HEK293T (cell line): ENCODE measurements at regions not wholly inside any gene's neighbourhood (a gene's known extent, or its start where the extent isn't known, plus 50 kb on each side); places are given as distances from the start of the nearest gene placed in this dataset.

Source experiments
- TARDBP ChIP-seq: fragments of 450-650 bp; IDR thresholded peaks from 2 replicates; pipeline ENCODE4 v1.6.1; 2016
- TF ChIP-seq, protein P1 (sequence below): fragments of 450-650 bp; IDR thresholded peaks from 2 replicates; pipeline ENCODE4 v1.6.1; 2016

GRCh38 chr7:25614415-25614814, 386.1 kb upstream of the NPVF start:
- no peak for TF ChIP-seq TARDBP
- TF ChIP-seq, protein P1, sequence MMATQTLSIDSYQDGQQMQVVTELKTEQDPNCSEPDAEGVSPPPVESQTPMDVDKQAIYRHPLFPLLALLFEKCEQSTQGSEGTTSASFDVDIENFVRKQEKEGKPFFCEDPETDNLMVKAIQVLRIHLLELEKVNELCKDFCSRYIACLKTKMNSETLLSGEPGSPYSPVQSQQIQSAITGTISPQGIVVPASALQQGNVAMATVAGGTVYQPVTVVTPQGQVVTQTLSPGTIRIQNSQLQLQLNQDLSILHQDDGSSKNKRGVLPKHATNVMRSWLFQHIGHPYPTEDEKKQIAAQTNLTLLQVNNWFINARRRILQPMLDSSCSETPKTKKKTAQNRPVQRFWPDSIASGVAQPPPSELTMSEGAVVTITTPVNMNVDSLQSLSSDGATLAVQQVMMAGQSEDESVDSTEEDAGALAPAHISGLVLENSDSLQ = no peak
